ENCODE measurements at regions not wholly inside any gene's neighbourhood (a gene's known extent, or its start where the extent isn't known, plus 50 kb on each side); places are given as distances from the start of the nearest gene placed in this dataset.

GRCh38 chr1:115165776-115166175 is 76.5 kb upstream of the TSPAN2 start:
- no peak overlapping the region for H2AFZ ChIP-seq (ENCODE audit: low read length)
- H4K20me1 ChIP-seq (ENCODE audit: insufficient read depth, low read length): no peaks in the 10 kb centered on the region
- no peak overlapping the region for H3K4me3 ChIP-seq (ENCODE audit: low read depth, low read length, poor library complexity, severe bottlenecking)
- no peaks in the 10 kb centered on the region for H3K4me1 ChIP-seq (ENCODE audit: insufficient read depth, low read length, poor library complexity, severe bottlenecking)
- H3K9me3 ChIP-seq (ENCODE audit: low read length): no peaks in the 10 kb centered on the region
- no peak overlapping the region for H3K27ac ChIP-seq (ENCODE audit: low read depth, low read length, poor library complexity, severe bottlenecking)
- DNase-seq (ENCODE audit: low spot score): no peak
- ChIA-PET CTCF (ENCODE audit: unreplicated experiment) (interaction anchor here (0.6 kb wide), 1 partner anchor 224 kb away, joined by 3 read pairs; no protein-coding TSS in a partner anchor), POLR2A (interaction anchor here (0.7 to 1.2 kb wide), 2 partner anchors 12 to 26 kb away, joined by 3 to 4 read pairs; no protein-coding TSS in a partner anchor)
- H3K79me2 ChIP-seq (ENCODE audit: insufficient read depth, low read depth, low read length): no peaks in the 10 kb centered on the region
- no TSS peak for BruUV-seq (replicated peaks)
- intact Hi-C loops (cut with micrococcal nuclease; ENCODE audit: unreplicated experiment): no loop called here
- no peaks in the 10 kb centered on the region for H3K36me3 ChIP-seq (ENCODE audit: insufficient read depth, low read length)
- TF ChIP-seq EZH2phosphoT487 (IDR thresholded peaks at IDR 0.05; ENCODE audit: borderline replicate concordance, low read depth, low read length) (no peak), CTCF (conservative IDR thresholded peaks at IDR 0.05; ENCODE audit: low read length) (no peak)
- no peak overlapping the region for H3K4me2 ChIP-seq (ENCODE audit: low read length)
- no peaks in the 10 kb centered on the region for H3K9me2 ChIP-seq (ENCODE audit: insufficient read depth, low read length)

GRCh38 chr1:115164940-115165705 is 75.8 kb upstream of the TSPAN2 start:
- Histone ChIP-seq H2AFZ (ENCODE audit: low read length) (no peak overlapping the region), H3K4me2 (ENCODE audit: low read length) (no peak overlapping the region), H4K20me1 (ENCODE audit: insufficient read depth, low read length) (no peaks in the 10 kb centered on the region), H3K9me2 (ENCODE audit: insufficient read depth, low read length) (no peaks in the 10 kb centered on the region), H3K79me2 (ENCODE audit: insufficient read depth, low read depth, low read length) (no peaks in the 10 kb centered on the region), H3K27ac (ENCODE audit: low read depth, low read length, poor library complexity, severe bottlenecking) (no peak overlapping the region), H3K9me3 (ENCODE audit: low read length) (no peaks in the 10 kb centered on the region), H3K36me3 (ENCODE audit: insufficient read depth, low read length) (no peaks in the 10 kb centered on the region), H3K4me3 (ENCODE audit: low read depth, low read length, poor library complexity, severe bottlenecking) (no peak overlapping the region), H3K4me1 (ENCODE audit: insufficient read depth, low read length, poor library complexity, severe bottlenecking) (no peaks in the 10 kb centered on the region)
- CTCF ChIA-PET (ENCODE audit: unreplicated experiment): interaction anchor here (0.6 kb wide), 1 partner anchor 225 kb away, joined by 3 read pairs; no protein-coding TSS in a partner anchor
- DNase-seq (ENCODE audit: low spot score): no peak
- intact Hi-C loops (cut with micrococcal nuclease; ENCODE audit: unreplicated experiment): no loop called here
- no peak for TF ChIP-seq EZH2phosphoT487 (IDR thresholded peaks at IDR 0.05; ENCODE audit: borderline replicate concordance, low read depth, low read length)
- no peak for TF ChIP-seq CTCF (conservative IDR thresholded peaks at IDR 0.05; ENCODE audit: low read length)
- POLR2A ChIA-PET: interaction anchor here (0.7 to 1.2 kb wide), 2 partner anchors 12 to 26 kb away, joined by 3 to 4 read pairs; no protein-coding TSS in a partner anchor
- BruUV-seq (replicated peaks): no TSS peak

DNA sequence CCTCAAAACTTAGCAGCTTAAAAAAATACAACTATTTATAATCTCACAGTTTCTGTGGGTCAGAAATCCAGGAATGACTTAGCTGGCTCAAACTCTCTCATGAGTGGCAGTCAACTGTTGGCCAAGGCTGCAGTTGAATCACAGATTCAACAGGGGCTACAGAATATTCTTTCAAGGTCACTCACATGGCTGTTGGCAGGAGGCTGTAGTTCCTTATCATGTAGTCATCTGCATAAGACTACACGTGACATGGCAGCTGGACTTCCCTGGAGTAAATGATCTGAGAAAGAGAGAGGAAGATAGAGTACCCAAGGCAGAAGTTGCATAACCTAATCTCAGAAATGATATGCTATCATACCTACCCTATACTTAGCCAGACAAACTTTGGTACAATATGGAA is 75.2 kb upstream of the TSPAN2 start:
- DNase-seq (ENCODE audit: low spot score): no peak
- Histone ChIP-seq H3K4me2 (ENCODE audit: low read length) (no peak overlapping the region), H3K36me3 (ENCODE audit: insufficient read depth, low read length) (no peaks in the 10 kb centered on the region), H3K9me3 (ENCODE audit: low read length) (no peaks in the 10 kb centered on the region), H3K9me2 (ENCODE audit: insufficient read depth, low read length) (no peaks in the 10 kb centered on the region), H4K20me1 (ENCODE audit: insufficient read depth, low read length) (no peaks in the 10 kb centered on the region), H3K27ac (ENCODE audit: low read depth, low read length, poor library complexity, severe bottlenecking) (no peak overlapping the region), H3K4me1 (ENCODE audit: insufficient read depth, low read length, poor library complexity, severe bottlenecking) (no peaks in the 10 kb centered on the region), H3K4me3 (ENCODE audit: low read depth, low read length, poor library complexity, severe bottlenecking) (no peak overlapping the region), H3K79me2 (ENCODE audit: insufficient read depth, low read depth, low read length) (no peaks in the 10 kb centered on the region), H2AFZ (ENCODE audit: low read length) (no peak overlapping the region)
- BruUV-seq (replicated peaks): no TSS peak
- POLR2A ChIA-PET: no interaction called here
- CTCF ChIA-PET (ENCODE audit: unreplicated experiment): no interaction called here
- TF ChIP-seq EZH2phosphoT487 (IDR thresholded peaks at IDR 0.05; ENCODE audit: borderline replicate concordance, low read depth, low read length): no peak
- TF ChIP-seq CTCF (conservative IDR thresholded peaks at IDR 0.05; ENCODE audit: low read length): no peak
- intact Hi-C loops (cut with micrococcal nuclease; ENCODE audit: unreplicated experiment): no loop called here

Measured in OCI-LY7 (cell line).